ENCODE measurements at regions not wholly inside any gene's neighbourhood (a gene's known extent, or its start where the extent isn't known, plus 50 kb on each side); places are given as distances from the start of the nearest gene placed in this dataset.

GRCh38 chr3:151557068-151557840, 96.4 kb upstream of the IGSF10 start:
- no peak for TF ChIP-seq POLR2A (IDR thresholded peaks at IDR 0.05; ENCODE audit: extremely low read depth, insufficient read length)
- TF ChIP-seq CTCF (IDR thresholded peaks at IDR 0.05; ENCODE audit: low read depth, low read length) = no peak
- no peak for TF ChIP-seq MAX (IDR thresholded peaks at IDR 0.05; ENCODE audit: low read depth, low read length)
- no peak for TF ChIP-seq MYC (IDR thresholded peaks at IDR 0.05; ENCODE audit: low read depth, low read length)

All from NB4 (cell line).